HCT116 (cell line): ENCODE measurements at regions not wholly inside any gene's neighbourhood (a gene's known extent, or its start where the extent isn't known, plus 50 kb on each side); places are given as distances from the start of the nearest gene placed in this dataset.

Experiments
- ATAC-seq: fragments of 200-7000 bp; cut with Tn5 transposase; 2 replicates; pipeline ENCODE4 v1.9.1; 2020; ENCODE audit warnings: mild to moderate bottlenecking, moderate library complexity
- BruUV-seq: library from RNA; stranded (reverse); fragments of 400-500 nt; replicated peaks from 2 replicates; lab custom pipeline; 2021; lab: Mats Ljungman, UMichigan
- CTCF ChIA-PET: fragments of 300-600 bp; sonication (Branson Sonifier 250); formaldehyde crosslinking; loops from one replicate; lab custom pipeline; 2021; ENCODE audit warnings: antibody characterized with exemption; lab: Charles Lee
- POLR2A ChIA-PET: fragments of 300-600, 350-600 bp; sonication (Branson Sonifier 250); formaldehyde crosslinking; loops from one replicate; lab custom pipeline; 2021; ENCODE audit warnings: antibody characterized with exemption; lab: Charles Lee
- RAD21 ChIA-PET, 2 experiments: fragments of 300-600 bp; sonication (Branson Sonifier 250); formaldehyde crosslinking; loops; one replicate each; lab custom pipeline; 2023; ENCODE audit warnings: low total read pairs in 2 of 2; ENCODE audit not compliant: uncharacterized antibody in 2 of 2, unreplicated experiment in 2 of 2, low non-redundant PET in 1 of 2; lab: Charles Lee
- DNase-seq: peaks from one replicate; pipeline ENCODE4 v3.0.0-alpha.2; 2010; ENCODE audit warnings: low read depth, low spot score
- H2AFZ ChIP-seq: fragments of 200-600 bp; shearing (Covaris generic), sonication (generic); 2 replicates; pipeline ENCODE4 v1.6.1; 2017; ENCODE audit warnings: low read depth, mixed run types, mixed read lengths, antibody characterized with exemption, low read length; ENCODE audit not compliant: poor library complexity, severe bottlenecking
- H3K27ac ChIP-seq: 2 replicates; pipeline ENCODE4 v1.5.1; 2012; ENCODE audit warnings: low read depth, low read length
- H3K27me3 ChIP-seq: fragments of 200-600 bp; sonication (generic); 2 replicates; pipeline ENCODE4 v1.6.1; 2016; ENCODE audit warnings: mixed run types, low read length, mixed read lengths; ENCODE audit not compliant: insufficient read depth
- H3K36me3 ChIP-seq, 2 experiments: fragments of 200-500 bp in 1 of 2; fragments of 200-600 bp in 1 of 2; sonication (Bioruptor generic) in 1 of 2; sonication (generic) in 1 of 2; 2 replicates each; pipeline versions ENCODE4 v1.5.1 to v1.6.1; 2014 to 2016; ENCODE audit warnings: low read length in 2 of 2, inconsistent platforms in 1 of 2, mixed read lengths in 1 of 2, mixed run types in 1 of 2; ENCODE audit not compliant: insufficient read depth in 2 of 2, control insufficient read depth in 1 of 2
- H3K4me1 ChIP-seq, 2 experiments: fragments of 200-600 bp in 1 of 2; sonication (generic) in 1 of 2; 2 replicates each; pipeline versions ENCODE4 v1.5.1 to v1.6.1; 2012 to 2017; ENCODE audit warnings: low read length in 2 of 2, inconsistent platforms in 1 of 2, mild to moderate bottlenecking in 1 of 2, mixed read lengths in 1 of 2, mixed run types in 1 of 2, moderate library complexity in 1 of 2; ENCODE audit not compliant: insufficient read depth in 2 of 2, control insufficient read depth in 1 of 2
- H3K4me2 ChIP-seq: fragments of 200-600 bp; sonication (generic); 2 replicates; pipeline ENCODE4 v1.6.1; 2017; ENCODE audit warnings: mixed run types, low read length, mixed read lengths
- H3K4me3 ChIP-seq, 2 experiments: fragments of 200-600 bp in 1 of 2; sonication (generic) in 1 of 2; replicated peaks in 1 of 2; 2 replicates each; pipeline ENCODE4 v1.5.1; 2011 to 2016; ENCODE audit warnings: low read length in 2 of 2, control low read depth in 1 of 2, low read depth in 1 of 2, mild to moderate bottlenecking in 1 of 2, mixed read lengths in 1 of 2, mixed run types in 1 of 2
- H3K79me2 ChIP-seq: fragments of 200-600 bp; sonication (generic); 2 replicates; pipeline ENCODE4 v1.6.1; 2017; ENCODE audit warnings: mild to moderate bottlenecking, mixed run types, low read length, moderate library complexity, mixed read lengths; ENCODE audit not compliant: insufficient read depth
- H3K9ac ChIP-seq: fragments of 200-600 bp; sonication (generic); 2 replicates; pipeline ENCODE4 v1.6.1; 2016; ENCODE audit warnings: low read length, mixed read lengths
- H3K9me2 ChIP-seq: fragments of 200-600 bp; sonication (generic), shearing (Covaris generic); 2 replicates; pipeline ENCODE4 v1.6.1; 2017; ENCODE audit warnings: mixed run types, mild to moderate bottlenecking, moderate library complexity; ENCODE audit not compliant: insufficient read depth
- H3K9me3 ChIP-seq, 2 experiments: fragments of 200-500 bp in 1 of 2; fragments of 200-600 bp in 1 of 2; sonication (Bioruptor generic) in 1 of 2; sonication (generic) in 1 of 2; 2 replicates each; pipeline ENCODE4 v1.6.1; 2014 to 2017; ENCODE audit warnings: low read length in 2 of 2, mixed read lengths in 2 of 2, inconsistent platforms in 1 of 2, low read depth in 1 of 2, mild to moderate bottlenecking in 1 of 2, mixed run types in 1 of 2, moderate library complexity in 1 of 2; ENCODE audit not compliant: control insufficient read depth in 1 of 2, insufficient read depth in 1 of 2
- H4K20me1 ChIP-seq: fragments of 200-600 bp; sonication (generic), shearing (Covaris generic); 2 replicates; pipeline ENCODE4 v1.6.1; 2017; ENCODE audit warnings: mixed run types, mild to moderate bottlenecking, moderate library complexity; ENCODE audit not compliant: insufficient read depth
- ATF3 ChIP-seq: IDR thresholded peaks from 2 replicates; pipeline ENCODE4 v1.6.1; 2012
- CEBPB ChIP-seq: IDR thresholded peaks from 2 replicates; pipeline ENCODE4 v1.6.1; 2012; ENCODE audit warnings: low read depth
- EGR1 ChIP-seq: IDR thresholded peaks from 2 replicates; pipeline ENCODE4 v1.6.1; 2012; ENCODE audit warnings: low read depth
- EZH2phosphoT487 ChIP-seq: fragments of 200-600 bp; IDR thresholded peaks from 2 replicates; pipeline ENCODE4 v1.6.1; 2018; ENCODE audit warnings: antibody characterized with exemption, borderline replicate concordance
- FOSL1 ChIP-seq: IDR thresholded peaks from 2 replicates; pipeline ENCODE4 v1.6.1; 2012; ENCODE audit warnings: low read depth
- POLR2A ChIP-seq: IDR thresholded peaks from 2 replicates; pipeline ENCODE4 v1.7.0; 2011; ENCODE audit warnings: borderline replicate concordance; ENCODE audit not compliant: insufficient read depth, insufficient read length; ENCODE audit errors: extremely low read depth
- POLR2AphosphoS5 ChIP-seq: IDR thresholded peaks from 2 replicates; pipeline ENCODE4 v1.6.1; 2011; ENCODE audit warnings: mild to moderate bottlenecking, low read depth, low read length, moderate library complexity
- RAD21 ChIP-seq: IDR thresholded peaks from 2 replicates; pipeline ENCODE4 v1.6.1; 2012; ENCODE audit warnings: low read depth, mild to moderate bottlenecking
- SRF ChIP-seq: IDR thresholded peaks from 2 replicates; pipeline ENCODE4 v1.6.1; 2012; ENCODE audit warnings: low read depth
- TCF7L2 ChIP-seq: IDR thresholded peaks from 2 replicates; pipeline ENCODE4 v1.7.0; 2011; ENCODE audit warnings: borderline replicate concordance, inconsistent platforms; ENCODE audit not compliant: insufficient read depth, insufficient read length; ENCODE audit errors: extremely low read depth
- intact Hi-C: fragments of 100-400 bp; cut with micrococcal nuclease; formaldehyde crosslinking; loops from 2 replicates; pipeline ENCODE4 v1.10.0; 2022
- TF ChIP-seq, protein P1 (sequence below): IDR thresholded peaks from 2 replicates; pipeline ENCODE4 v1.6.1; 2012

DNA sequence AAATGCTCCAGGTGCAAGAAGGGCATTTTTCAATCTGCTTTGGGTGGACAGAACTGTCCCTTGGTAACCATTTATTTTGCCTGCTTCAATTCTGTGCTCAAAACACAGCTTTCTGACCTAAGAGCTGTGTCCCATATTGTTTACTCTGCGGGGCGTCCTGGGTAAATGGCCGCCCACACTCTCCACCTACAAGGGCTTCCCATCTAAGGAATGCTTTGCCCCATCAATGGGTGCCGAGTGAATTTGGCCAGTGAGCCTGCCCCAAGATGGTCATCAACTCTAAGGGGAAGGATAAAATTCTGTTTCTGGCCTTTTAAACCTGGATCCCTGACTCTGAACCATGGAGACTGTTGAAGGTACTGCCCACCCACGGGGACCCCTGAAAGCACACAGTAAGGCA lies 55.5 kb upstream of the FAM89A start:
- no peak for ATAC-seq
- BruUV-seq = no TSS peak
- Histone ChIP-seq H3K9me2 (no peaks in the 10 kb centered on the region), H3K9ac (no peak overlapping the region), H3K4me2 (no peak overlapping the region), H3K27me3 (no peaks in the 10 kb centered on the region; the same call in 1 of the 2 replicates), H3K4me3 (no peak overlapping the region), H3K36me3 (no peaks in the 10 kb centered on the region), H3K9me3 (no peaks in the 10 kb centered on the region), H3K4me1 (peaks cover 0 to 7% of the 10 kb centered on the region in 2 experiments; a peak in 1 of 4 replicates), H4K20me1 (no peaks in the 10 kb centered on the region), H2AFZ (no peak overlapping the region), H3K79me2 (no peaks in the 10 kb centered on the region), H3K27ac (no peak overlapping the region)
- RAD21 ChIA-PET = no interaction called here
- intact Hi-C loops = no loop called here
- CTCF ChIA-PET = no interaction called here
- TF ChIP-seq EGR1 (no peak), EZH2phosphoT487 (no peak), TCF7L2 (no peak), CEBPB (no peak), SRF (no peak), FOSL1 (no peak), ATF3 (no peak), POLR2A (no peak)
- POLR2A ChIA-PET = no interaction called here
- DNase-seq = no peak

DNA sequence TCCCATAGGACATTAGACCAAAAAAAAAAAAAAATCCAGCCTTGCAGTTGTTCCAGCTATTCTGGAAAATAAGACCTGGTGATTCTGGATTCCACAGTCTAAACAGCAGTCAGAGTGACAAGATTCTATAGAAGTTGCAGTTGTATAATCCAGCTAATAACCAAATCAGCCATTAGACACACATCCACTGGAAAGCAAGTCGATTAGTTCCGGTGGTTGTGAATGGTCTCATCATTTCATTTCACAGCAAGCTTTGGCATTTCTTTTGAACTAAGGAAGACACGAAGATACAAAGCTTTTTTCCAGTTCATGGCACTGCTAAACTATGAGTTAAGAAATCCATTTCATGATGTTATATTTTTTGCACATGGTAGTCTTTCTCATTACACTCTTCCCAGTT lies 54.4 kb upstream of the FAM89A start:
- no peak for TF ChIP-seq EZH2phosphoT487
- TF ChIP-seq CEBPB = no peak
- TF ChIP-seq, protein P1, sequence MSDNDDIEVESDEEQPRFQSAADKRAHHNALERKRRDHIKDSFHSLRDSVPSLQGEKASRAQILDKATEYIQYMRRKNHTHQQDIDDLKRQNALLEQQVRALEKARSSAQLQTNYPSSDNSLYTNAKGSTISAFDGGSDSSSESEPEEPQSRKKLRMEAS = no peak
- no peak for TF ChIP-seq RAD21
- TF ChIP-seq POLR2AphosphoS5 = no peak
- H3K9me3 ChIP-seq = no peaks in the 10 kb centered on the region
- intact Hi-C loops = loop anchor here (5.0 kb wide), 1 partner anchor 462 kb away; no protein-coding TSS in a partner anchor
- RAD21 ChIA-PET = no interaction called here
- H4K20me1 ChIP-seq = no peaks in the 10 kb centered on the region
- POLR2A ChIA-PET = no interaction called here
- H3K36me3 ChIP-seq = no peaks in the 10 kb centered on the region
- H3K9ac ChIP-seq = no peak overlapping the region
- no peak overlapping the region for H2AFZ ChIP-seq
- DNase-seq = no peak
- H3K4me1 ChIP-seq = peaks cover 0 to 7% of the 10 kb centered on the region in 2 experiments; a peak in 1 of 4 replicates
- H3K9me2 ChIP-seq = no peaks in the 10 kb centered on the region
- no peak overlapping the region for H3K27ac ChIP-seq
- ATAC-seq = no peak
- no TSS peak for BruUV-seq
- no peak overlapping the region for H3K4me2 ChIP-seq
- no peak overlapping the region for H3K4me3 ChIP-seq
- no peaks in the 10 kb centered on the region for H3K79me2 ChIP-seq
- no peaks in the 10 kb centered on the region; the same call in 1 of the 2 replicates for H3K27me3 ChIP-seq
- CTCF ChIA-PET = interaction anchor here (1.8 kb wide), 1 partner anchor 9 kb away, joined by 4 read pairs; no protein-coding TSS in a partner anchor
